ENCODE measurements at regions not wholly inside any gene's neighbourhood (a gene's known extent, or its start where the extent isn't known, plus 50 kb on each side); places are given as distances from the start of the nearest gene placed in this dataset.

GRCh38 chr2:12314127-12314760, 402.5 kb upstream of the TRIB2 start:
- FAIRE-seq: no peak
- CTCF ChIA-PET: interaction anchor here (1.2 kb wide), 1 partner anchor 401 kb away, joined by 3 read pairs; no protein-coding TSS in a partner anchor

More at GRCh38 chr2:12314127-12314760, 402.5 kb upstream of the TRIB2 start:
- TF ChIP-seq POLR2A (IDR thresholded peaks at IDR 0.05; ENCODE audit: low read depth, low read length): no peak
- no peak for TF ChIP-seq POLR2AphosphoS5 (IDR thresholded peaks at IDR 0.05; ENCODE audit: insufficient read depth, low read depth, low read length)
- TF ChIP-seq CTCF (IDR thresholded peaks at IDR 0.05; ENCODE audit: extremely low read depth in 1 of 2, insufficient read depth in 1 of 2, low read depth in 1 of 2, low read length in 2 of 2): no peak
- no peak for TF ChIP-seq MAX (IDR thresholded peaks at IDR 0.05; ENCODE audit: insufficient read depth, insufficient read length)
- TF ChIP-seq JUN (IDR thresholded peaks at IDR 0.05; ENCODE audit: borderline replicate concordance, insufficient read depth, insufficient read length, low read depth): no peak
- TF ChIP-seq MYC (IDR thresholded peaks at IDR 0.05; ENCODE audit: low read depth, low read length): no peak
- TF ChIP-seq GATA2 (IDR thresholded peaks at IDR 0.05; ENCODE audit: insufficient read depth, insufficient read length, low read depth, low read length): no peak
- peaks cover 0 to 2% of the 10 kb centered on the region in 2 experiments for H3K27me3 ChIP-seq (ENCODE audit: control insufficient read depth in 2 of 2, insufficient read depth in 2 of 2, low read length in 2 of 2)
- H3K9me3 ChIP-seq (replicated peaks; ENCODE audit: control insufficient read depth, insufficient read depth, low read length): no peaks in the 10 kb centered on the region
- no TSS peak for BruUV-seq (replicated peaks)
- no peak overlapping the region for H3K4me3 ChIP-seq (replicated peaks in 1 of 3; ENCODE audit: insufficient read depth in 1 of 3, low read depth in 1 of 3, low read length in 3 of 3)
- H3K36me3 ChIP-seq (ENCODE audit: control insufficient read depth in 2 of 2, extremely low read depth in 1 of 2, insufficient read depth in 2 of 2, low read length in 2 of 2): no peaks in the 10 kb centered on the region
- no peaks in the 10 kb centered on the region for H3K4me1 ChIP-seq (ENCODE audit: control insufficient read depth, extremely low read depth, insufficient read depth, low read length)
- no peaks in the 10 kb centered on the region for H3K79me2 ChIP-seq (ENCODE audit: control insufficient read depth, insufficient read depth, low read length)
- H3K9ac ChIP-seq (replicated peaks; ENCODE audit: extremely low read depth, insufficient read depth, low read length): no peak overlapping the region
- dilution Hi-C loops (cut with MboI; ENCODE audit: extremely low pct_ligation_motif_present, low sequenced_read_pairs): no loop called here
- no peaks in the 10 kb centered on the region for H4K20me1 ChIP-seq (replicated peaks; ENCODE audit: control insufficient read depth, extremely low read depth, insufficient read depth, low read length)
- no peak for DNase-seq (ENCODE audit: low read depth, low spot score)
- H3K9me1 ChIP-seq (replicated peaks; ENCODE audit: control insufficient read depth, extremely low read depth, insufficient read depth, low read length): no peaks in the 10 kb centered on the region
- POLR2A ChIA-PET: no interaction called here
- intact Hi-C loops (cut with micrococcal nuclease): no loop called here
- H2AFZ ChIP-seq (ENCODE audit: low read depth, low read length): no peak overlapping the region
- H3K27ac ChIP-seq (ENCODE audit: insufficient read depth, low read depth, low read length): no peak overlapping the region
- no peak overlapping the region for H3K4me2 ChIP-seq (ENCODE audit: insufficient read depth, low read length)

Measured in endothelial cell of umbilical vein (primary cell).